HG02938 (cell line): ENCODE measurements at regions not wholly inside any gene's neighbourhood (a gene's known extent, or its start where the extent isn't known, plus 50 kb on each side); places are given as distances from the start of the nearest gene placed in this dataset.
"Not testable (repeated sequence)": the region's sequence is repeated elsewhere in the genome, so short reads cannot be mapped to it uniquely, and the experiment has no call there.

Experiments
- ATAC-seq: cut with Tn5 transposase; IDR thresholded peaks from one replicate; pipeline ENCODE4 v1.9.1; 2021; ENCODE audit warnings: mild to moderate bottlenecking, moderate library complexity; ENCODE audit not compliant: unreplicated experiment

- no peak for ATAC-seq
These were observed 220.8 kb downstream of the ZNF621 start for GRCh38 chr3:40745381-40746106.

- ATAC-seq: no peak
These were observed 226.9 kb downstream of the ZNF621 start for GRCh38 chr3:40751666-40752065.

GRCh38 chr3:40752492-40752891 is 227.7 kb downstream of the ZNF621 start:
- no peak for ATAC-seq

GRCh38 chr3:40753291-40753770 is 228.6 kb downstream of the ZNF621 start:
- ATAC-seq: no peak

- ATAC-seq: no peak
These were observed 229.2 kb downstream of the ZNF621 start for GRCh38 chr3:40753951-40754350.

GRCh38 chr3:40754994-40755393 is 230.2 kb downstream of the ZNF621 start:
- ATAC-seq: no peak

- no peak for ATAC-seq
These were observed 231.7 kb downstream of the ZNF621 start for GRCh38 chr3:40756500-40756899.

DNA sequence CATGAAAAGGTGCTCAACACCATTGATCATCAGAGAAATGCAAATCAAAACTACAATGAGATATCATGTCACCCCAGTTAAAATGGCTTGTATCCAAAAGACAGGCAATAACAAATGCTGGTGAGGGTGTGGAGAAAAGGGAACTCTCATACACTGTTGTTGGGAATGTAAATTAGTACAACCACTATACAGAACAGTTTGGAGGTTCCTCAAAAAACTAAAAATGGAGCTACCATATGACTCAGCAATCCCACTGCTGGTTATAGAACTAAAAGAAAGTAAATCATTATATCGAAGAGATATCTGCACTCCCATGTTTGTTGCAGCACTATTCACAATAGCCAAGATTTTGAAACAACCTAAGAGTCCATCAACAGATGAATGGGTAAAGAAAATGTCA is 238.0 kb downstream of the ZNF621 start:
- not testable (repeated sequence) for ATAC-seq

DNA sequence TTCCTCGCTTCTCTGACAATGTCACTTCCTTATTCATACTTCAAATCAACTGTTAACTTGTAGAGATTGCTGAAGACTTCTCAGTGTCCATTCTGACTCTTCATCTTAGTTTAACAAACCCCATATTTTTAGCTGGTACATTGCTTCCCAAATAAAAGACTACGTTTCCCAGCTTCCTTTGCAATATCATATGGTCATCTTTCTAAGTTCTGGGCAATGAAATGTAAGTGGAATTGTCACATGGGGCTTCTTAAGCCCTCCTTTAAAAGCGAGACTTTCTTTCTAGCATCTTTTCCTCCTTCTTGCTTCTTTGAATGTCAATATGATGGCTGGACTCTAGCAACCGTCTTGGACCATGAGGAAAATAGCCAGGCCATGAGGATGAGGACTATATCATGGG is 239.0 kb downstream of the ZNF621 start:
- no peak for ATAC-seq

GRCh38 chr3:40764747-40765146 is 240.0 kb downstream of the ZNF621 start:
- no peak for ATAC-seq

GRCh38 chr3:40765884-40766283 is 241.1 kb downstream of the ZNF621 start:
- ATAC-seq: peak; percentile 78

DNA sequence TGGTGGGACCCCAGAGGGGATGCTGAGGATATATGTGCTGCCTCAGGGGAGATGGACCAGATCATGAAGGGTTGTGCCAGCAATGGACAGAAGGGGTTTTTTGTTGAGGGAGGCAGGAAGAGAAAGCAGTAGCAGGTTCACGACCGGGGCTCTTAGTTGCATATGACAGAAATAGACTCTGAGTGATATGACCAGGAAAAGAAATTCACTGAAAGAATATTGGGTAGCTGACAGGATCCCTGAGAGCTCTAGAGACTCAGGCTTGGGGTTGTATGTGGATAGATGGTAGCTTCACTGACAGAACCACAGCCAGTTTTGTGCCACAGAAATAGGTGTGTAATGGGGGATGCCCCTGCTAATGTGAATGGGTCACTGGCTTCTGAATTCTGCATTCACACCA is 241.6 kb downstream of the ZNF621 start:
- ATAC-seq: peak; percentile 39

DNA sequence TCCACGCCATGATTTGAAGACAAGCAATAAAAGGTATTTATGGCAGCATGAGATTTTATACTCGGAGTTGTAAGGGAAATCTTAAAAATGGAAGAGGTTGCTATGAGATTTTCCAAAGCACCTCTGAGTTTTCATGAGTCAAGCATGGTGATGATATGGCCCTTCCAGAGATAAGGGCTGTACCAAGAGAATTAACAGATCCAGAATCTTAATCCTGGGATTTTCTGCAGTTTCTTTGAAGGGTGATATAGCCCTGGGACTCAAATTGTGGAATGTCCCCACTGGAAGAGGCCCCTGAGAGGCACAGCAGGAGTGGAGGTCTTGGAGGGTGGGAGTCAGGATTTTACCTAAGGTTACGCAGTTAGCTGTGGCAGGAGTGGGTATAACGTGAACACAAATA is 243.3 kb downstream of the ZNF621 start:
- ATAC-seq: no peak

DNA sequence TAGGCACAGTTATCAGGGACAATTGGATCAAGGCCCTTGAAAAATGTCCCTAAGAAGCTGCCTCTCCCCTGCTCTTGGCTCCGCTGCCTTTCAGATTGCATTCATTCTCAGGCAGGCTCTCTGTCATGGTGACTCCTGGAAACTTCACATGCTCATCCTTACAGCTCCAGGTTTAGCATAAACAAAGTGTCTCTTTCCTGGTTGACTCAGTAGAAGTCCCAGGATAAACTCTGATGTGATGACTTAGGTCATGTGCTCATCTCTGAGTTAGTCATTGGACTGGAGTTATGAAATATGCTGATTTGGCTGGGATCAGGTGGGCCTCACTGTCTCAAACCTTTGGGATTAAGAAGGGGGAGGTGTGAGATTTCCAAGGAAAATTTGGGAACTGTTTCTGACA is 243.8 kb downstream of the ZNF621 start:
- ATAC-seq: no peak

DNA sequence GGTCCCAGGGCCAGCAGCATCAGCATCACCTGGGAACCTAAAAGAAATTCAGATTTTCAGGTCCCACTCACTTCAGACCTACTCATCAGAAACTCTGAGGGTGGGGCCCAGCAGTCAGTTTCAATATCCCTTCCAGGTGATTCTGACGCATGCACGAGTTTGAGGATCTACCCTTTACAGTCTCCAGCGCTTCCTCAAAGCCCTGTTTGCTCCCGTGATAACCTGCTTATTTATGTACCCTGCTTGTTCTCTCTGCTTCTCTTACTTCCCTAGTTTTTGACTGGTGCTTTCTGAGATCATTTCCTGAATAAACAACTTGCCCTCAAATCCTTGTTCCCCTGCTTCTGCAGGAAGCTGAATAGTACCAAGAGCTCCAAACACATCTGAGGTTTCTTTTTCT is 245.3 kb downstream of the ZNF621 start:
- ATAC-seq: no peak

DNA sequence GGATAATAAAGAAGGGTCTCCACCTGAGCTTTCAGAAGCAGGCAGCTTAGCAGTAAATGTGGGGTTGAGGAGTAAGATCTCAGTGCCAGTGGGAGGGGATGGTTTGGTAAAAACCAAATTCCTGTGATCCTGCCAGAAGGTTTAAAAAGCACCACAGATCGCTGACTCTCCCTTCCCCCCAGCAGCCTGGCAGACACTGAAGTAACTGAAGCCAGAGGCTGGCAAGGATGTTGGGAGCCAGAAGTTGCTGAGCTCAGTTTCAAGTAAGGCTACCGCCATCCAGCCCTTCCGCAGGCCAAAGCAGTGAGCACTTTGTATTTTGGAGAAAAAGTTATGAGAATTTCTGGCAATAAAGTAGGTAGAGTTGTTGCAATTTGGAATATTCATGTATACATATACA is 246.4 kb downstream of the ZNF621 start:
- ATAC-seq: no peak

DNA sequence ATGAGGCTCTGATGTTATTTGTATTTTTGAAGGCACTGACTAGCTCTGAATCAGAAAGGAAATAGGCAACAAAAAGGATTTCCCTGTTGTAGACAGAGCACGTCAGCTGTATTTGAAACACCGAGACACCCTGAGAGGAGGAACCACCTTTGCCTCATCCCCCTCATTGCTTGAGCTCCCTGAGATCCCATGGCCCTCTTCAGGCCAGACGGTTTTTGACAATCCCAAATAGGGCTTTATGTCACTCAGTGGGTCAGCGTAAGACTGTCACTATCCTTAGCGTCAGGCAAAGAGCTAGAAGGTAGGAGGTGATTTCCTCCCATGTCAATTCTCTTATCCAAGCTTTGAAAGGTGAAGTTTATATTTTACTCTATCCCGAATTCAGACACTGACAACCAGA is 254.3 kb downstream of the ZNF621 start:
- no peak for ATAC-seq

GRCh38 chr3:40780291-40780924 is 255.6 kb downstream of the ZNF621 start:
- ATAC-seq: no peak

GRCh38 chr3:40780925-40781406 is 256.2 kb downstream of the ZNF621 start:
- ATAC-seq: no peak

DNA sequence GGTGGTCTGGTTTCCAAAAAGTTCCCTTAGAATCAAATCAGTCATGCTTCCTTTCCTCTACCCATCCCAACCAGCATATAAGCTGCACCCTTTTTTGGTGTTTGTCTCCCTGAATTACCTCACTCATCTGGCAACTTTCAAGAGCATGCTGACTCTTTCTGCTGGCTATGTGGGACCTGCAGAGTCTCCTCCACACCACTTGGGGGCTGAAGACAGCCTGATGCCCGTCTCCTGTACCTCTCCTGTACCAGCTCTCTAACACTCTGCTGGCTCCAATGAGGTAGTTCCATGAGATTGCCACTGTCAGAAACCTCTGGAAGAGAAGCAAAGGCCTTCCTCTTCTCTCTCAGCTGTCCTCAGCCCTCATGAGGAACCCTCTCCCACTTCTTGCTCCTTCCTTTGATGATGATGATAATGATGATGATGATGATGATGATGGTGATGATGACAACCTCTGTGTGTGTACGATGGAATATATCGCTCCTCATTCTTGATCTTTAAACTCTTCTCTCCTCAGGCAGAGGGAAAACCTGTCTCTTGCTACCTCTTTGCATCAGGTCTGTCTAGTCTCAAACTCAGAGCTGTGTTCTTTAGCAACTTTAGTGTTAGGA is 257.5 kb downstream of the ZNF621 start:
- no peak for ATAC-seq

DNA sequence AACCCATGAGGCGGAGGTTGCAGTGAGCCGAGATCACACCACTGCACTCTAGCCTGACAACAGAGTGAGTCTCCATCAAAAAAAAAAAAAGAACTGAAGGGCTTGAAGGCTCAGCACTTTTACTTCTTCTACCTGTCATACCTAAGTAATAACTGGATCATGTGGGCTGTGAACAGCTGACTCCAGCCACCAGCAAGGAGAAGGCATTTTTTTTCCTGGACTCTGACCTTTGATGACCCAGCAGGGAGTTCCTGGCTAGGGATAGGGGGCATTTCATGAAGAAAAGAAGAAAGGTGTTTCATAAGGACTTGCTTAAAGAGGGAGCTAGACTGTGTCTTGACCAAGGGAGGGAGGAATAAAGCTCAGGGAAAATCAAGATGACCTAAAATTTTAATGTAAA is 266.0 kb downstream of the ZNF621 start:
- ATAC-seq: no peak

DNA sequence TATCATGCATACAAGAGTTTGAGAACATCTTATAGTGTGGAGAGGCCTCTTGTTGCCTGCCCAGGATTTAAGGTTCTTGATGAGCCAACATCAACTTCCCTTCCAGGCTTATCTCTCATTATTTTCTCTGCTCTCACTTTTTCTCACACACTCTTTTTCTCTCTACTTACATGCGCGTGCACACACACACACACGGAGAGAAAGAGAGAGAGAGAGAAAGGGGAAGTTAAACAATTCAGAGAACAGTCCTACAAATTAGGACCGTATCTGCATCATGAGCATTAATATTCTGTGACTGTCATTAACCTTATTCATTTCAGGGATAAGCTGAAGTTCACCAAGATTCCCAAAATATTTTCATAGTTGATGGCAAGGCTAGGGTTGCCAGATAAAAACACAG is 269.0 kb downstream of the ZNF621 start:
- no peak for ATAC-seq
